NCI-H345 treated with DMSO at 0.1 percent for 48 hours (cell line): ENCODE measurements at regions not wholly inside any gene's neighbourhood (a gene's known extent, or its start where the extent isn't known, plus 50 kb on each side); places are given as distances from the start of the nearest gene placed in this dataset.

Experiments used
- DNase-seq: peaks from one replicate; lab custom pipeline; 2025; ENCODE audit not compliant: unreplicated experiment; lab: John Stamatoyannopoulos, UW

GRCh38 chr2:2635025-2635528 is 304.0 kb upstream of the MYT1L start:
- DNase-seq: no peak

GRCh38 chr2:2633017-2633416 is 301.9 kb upstream of the MYT1L start:
- no peak for DNase-seq

- DNase-seq: no peak
Observed at GRCh38 chr2:2623939-2624338, 292.9 kb upstream of the MYT1L start.

- DNase-seq: no peak
Observed at GRCh38 chr2:2621855-2622254, 290.8 kb upstream of the MYT1L start.

GRCh38 chr2:2620604-2621003 is 289.5 kb upstream of the MYT1L start:
- DNase-seq: no peak

- DNase-seq: no peak
Observed at GRCh38 chr2:2619995-2620394, 288.9 kb upstream of the MYT1L start.

- no peak for DNase-seq
Observed at GRCh38 chr2:2614452-2614851, 283.4 kb upstream of the MYT1L start.

- DNase-seq: peak; percentile 96
Observed at GRCh38 chr2:2613279-2614199, 282.5 kb upstream of the MYT1L start.

- no peak for DNase-seq
Observed at GRCh38 chr2:2610751-2611150, 279.7 kb upstream of the MYT1L start.

GRCh38 chr2:2600366-2600765 is 269.3 kb upstream of the MYT1L start:
- no peak for DNase-seq

- no peak for DNase-seq
Observed at GRCh38 chr2:2599441-2599840, 268.4 kb upstream of the MYT1L start.

GRCh38 chr2:2597712-2598111 is 266.6 kb upstream of the MYT1L start:
- DNase-seq: no peak

GRCh38 chr2:2591542-2591940 is 260.5 kb upstream of the MYT1L start:
- DNase-seq: no peak

- no peak for DNase-seq
Observed at GRCh38 chr2:2590841-2591541, 259.9 kb upstream of the MYT1L start.

- DNase-seq: no peak
Observed at GRCh38 chr2:2590141-2590540, 259.1 kb upstream of the MYT1L start.

- DNase-seq: no peak
Observed at GRCh38 chr2:2588777-2589176, 257.7 kb upstream of the MYT1L start.

- DNase-seq: peak; percentile 83
Observed at GRCh38 chr2:2587354-2587753, 256.3 kb upstream of the MYT1L start.

GRCh38 chr2:2586931-2587330 is 255.9 kb upstream of the MYT1L start:
- DNase-seq: no peak

- no peak for DNase-seq
Observed at GRCh38 chr2:2586068-2586776, 255.1 kb upstream of the MYT1L start.

GRCh38 chr2:2582998-2583545 is 252.0 kb upstream of the MYT1L start:
- no peak for DNase-seq
